Stomach (tissue), 8 donors: ENCODE measurements at regions not wholly inside any gene's neighbourhood (a gene's known extent, or its start where the extent isn't known, plus 50 kb on each side); places are given as distances from the start of the nearest gene placed in this dataset.

Experiments
- DNase-seq, 2 donors: peaks; one replicate each; pipeline versions ENCODE4 v3.0.0 to v3.0.0-alpha.2; 2013 to 2019
- H3K27ac ChIP-seq, 5 donors: fragments of 200-600 bp in 4 of 5; sonication (generic) in 4 of 5; one replicate each; pipeline ENCODE4 v1.5.1; 2013 to 2019; ENCODE audit warnings: mild to moderate bottlenecking in 1 of 5, moderate library complexity in 1 of 5
- H3K27me3 ChIP-seq, 3 donors: fragments of 200-600 bp; sonication (generic); one replicate each; pipeline ENCODE4 v1.5.1; 2017 to 2019; ENCODE audit warnings: mixed run types in 1 of 3
- H3K36me3 ChIP-seq, 4 donors: fragments of 200-600 bp; sonication (generic); 1 replicate in 3 of 4; 2 replicates in 1 of 4; pipeline ENCODE4 v1.5.1; 2016 to 2019
- H3K4me1 ChIP-seq, 4 donors: fragments of 200-600 bp; sonication (generic); one replicate each; pipeline ENCODE4 v1.5.1; 2016 to 2019
- H3K4me3 ChIP-seq, 4 donors: fragments of 200-600 bp; sonication (generic) in 3 of 4; one replicate each; pipeline ENCODE4 v1.5.1; 2016 to 2019; ENCODE audit warnings: mild to moderate bottlenecking in 1 of 4
- H3K9me3 ChIP-seq, 4 donors: fragments of 200-600 bp; sonication (generic); one replicate each; pipeline ENCODE4 v1.5.1; 2016 to 2019
- CTCF ChIP-seq, 7 experiments: fragments of 450-650 bp in 4 of 7; fragments of 200-600 bp in 3 of 7; sonication (generic) in 3 of 7; IDR thresholded peaks; one replicate each; pipeline ENCODE4 v1.5.1; 2016 to 2019; ENCODE audit warnings: antibody characterized with exemption in 7 of 7, control low read depth in 2 of 7, mild to moderate bottlenecking in 1 of 7
- EP300 ChIP-seq: sonication (generic); formaldehyde crosslinking; IDR thresholded peaks from one replicate; pipeline ENCODE4 v1.6.1; 2017; ENCODE audit warnings: antibody characterized with exemption
- POLR2A ChIP-seq, 4 donors: fragments of 450-650 bp; IDR thresholded peaks; one replicate each; pipeline ENCODE4 v1.6.1; 2016; ENCODE audit warnings: antibody characterized with exemption in 4 of 4, control low read depth in 2 of 4, mild to moderate bottlenecking in 1 of 4, moderate library complexity in 1 of 4
- POLR2AphosphoS5 ChIP-seq, 3 donors: sonication (generic); formaldehyde crosslinking; IDR thresholded peaks; one replicate each; pipeline ENCODE4 v1.6.1; 2016; ENCODE audit warnings: antibody characterized with exemption in 3 of 3
- WGBS, 5 donors: extraction: QIAGEN DNeasy Blood & Tissue Kit in 3 of 5; methylation state at CpG; one replicate each; pipeline versions ENCODE4 v1.1.5 to v1.1.7; 2013 to 2018; 5-methylcytosine and 5-hydroxymethylcytosine counted together
- intact Hi-C: fragments of 100-400 bp; cut with DNase I; formaldehyde crosslinking; loops from one replicate; pipeline ENCODE4 v1.15.1; 2023; ENCODE audit warnings: low total_unique reads
- donor health status: healthy with polysubstance abuse.
- donor health status: Bipolar disorder and iron deficiency.
- donor health status: healthy.

- TF ChIP-seq CTCF (IDR thresholded peaks at IDR 0.05) (no peak), POLR2AphosphoS5 (IDR thresholded peaks at IDR 0.05) (no peak), EP300 (no peak)
These were observed 407.6 kb upstream of the MYT1L start for GRCh38 chr2:2738684-2739083.

GRCh38 chr2:2738276-2738675 lies 407.2 kb upstream of the MYT1L start:
- DNase-seq: no peak
- TF ChIP-seq POLR2AphosphoS5 (IDR thresholded peaks at IDR 0.05) (no peak), EP300 (no peak), CTCF (IDR thresholded peaks at IDR 0.05) (no peak), POLR2A (IDR thresholded peaks at IDR 0.05) (no peak)

More at GRCh38 chr2:2738684-2739083, 407.6 kb upstream of the MYT1L start:
- peaks cover 0 to 7% (median 0%) of the 10 kb centered on the region in 4 donors for H3K4me1 ChIP-seq
- H3K27me3 ChIP-seq: peaks cover 0 to 13% (median 0%) of the 10 kb centered on the region in 3 donors
- DNase-seq: no peak
- no peaks in the 10 kb centered on the region for H3K9me3 ChIP-seq
- intact Hi-C loops: no loop called here
- no peak overlapping the region for H3K27ac ChIP-seq
- no peak overlapping the region for H3K4me3 ChIP-seq
- H3K36me3 ChIP-seq: no peaks in the 10 kb centered on the region
- WGBS, 5 donors: 69 to 80% (median 72%) methylated on average over 11 of the region's 11 CpGs

GRCh38 chr2:2735041-2735440 lies 404.0 kb upstream of the MYT1L start:
- Histone ChIP-seq H3K27ac (no peak overlapping the region), H3K36me3 (no peaks in the 10 kb centered on the region), H3K9me3 (no peaks in the 10 kb centered on the region), H3K27me3 (peaks cover 0 to 18% (median 0%) of the 10 kb centered on the region in 3 donors), H3K4me3 (no peak overlapping the region), H3K4me1 (no peaks in the 10 kb centered on the region)
- WGBS, 5 donors: 72 to 85% (median 83%) methylated on average over 7 of the region's 7 CpGs
- intact Hi-C loops: no loop called here
- TF ChIP-seq EP300 (no peak), CTCF (IDR thresholded peaks at IDR 0.05) (no peak), POLR2AphosphoS5 (IDR thresholded peaks at IDR 0.05) (no peak), POLR2A (IDR thresholded peaks at IDR 0.05) (no peak)
- DNase-seq: no peak

More at GRCh38 chr2:2738276-2738675, 407.2 kb upstream of the MYT1L start:
- Histone ChIP-seq H3K9me3 (no peaks in the 10 kb centered on the region), H3K27ac (no peak overlapping the region), H3K4me1 (peaks cover 0 to 3% (median 0%) of the 10 kb centered on the region in 4 donors), H3K36me3 (no peaks in the 10 kb centered on the region), H3K27me3 (peaks cover 0 to 14% (median 0%) of the 10 kb centered on the region in 3 donors), H3K4me3 (no peak overlapping the region)
- intact Hi-C loops: no loop called here
- WGBS, 5 donors: 52 to 81% (median 80%) methylated on average over 2 to 11 of the region's 11 CpGs

GRCh38 chr2:2734308-2734707 lies 403.2 kb upstream of the MYT1L start:
- intact Hi-C loops: no loop called here
- no peak for DNase-seq
- no peak overlapping the region for H3K4me3 ChIP-seq
- WGBS, 5 donors: 73 to 91% (median 79%) methylated on average over 9 of the region's 9 CpGs
- H3K36me3 ChIP-seq: no peaks in the 10 kb centered on the region
- no peak overlapping the region for H3K27ac ChIP-seq
- peaks cover 0 to 20% (median 0%) of the 10 kb centered on the region in 3 donors for H3K27me3 ChIP-seq
- no peak for TF ChIP-seq POLR2A (IDR thresholded peaks at IDR 0.05)
- no peak for TF ChIP-seq POLR2AphosphoS5 (IDR thresholded peaks at IDR 0.05)
- no peak for TF ChIP-seq EP300
- TF ChIP-seq CTCF (IDR thresholded peaks at IDR 0.05): no peak
- H3K4me1 ChIP-seq: no peaks in the 10 kb centered on the region
- no peaks in the 10 kb centered on the region for H3K9me3 ChIP-seq
